Suprapubic skin (tissue), 4 donors: ENCODE measurements at regions not wholly inside any gene's neighbourhood (a gene's known extent, or its start where the extent isn't known, plus 50 kb on each side); places are given as distances from the start of the nearest gene placed in this dataset.

ENCODE experiments used
- DNase-seq, 2 donors: peaks; one replicate each; pipeline ENCODE4 v3.0.0-alpha.2; 2019; ENCODE audit warnings: low spot score in 2 of 2
- H3K27ac ChIP-seq: fragments of 200-600 bp; sonication (generic); one replicate; pipeline ENCODE4 v1.5.1; 2019
- H3K27me3 ChIP-seq: fragments of 200-600 bp; sonication (generic); one replicate; pipeline ENCODE4 v1.5.1; 2019
- H3K36me3 ChIP-seq: fragments of 200-600 bp; sonication (generic); one replicate; pipeline ENCODE4 v1.5.1; 2019
- H3K4me1 ChIP-seq: fragments of 200-600 bp; sonication (generic); one replicate; pipeline ENCODE4 v1.5.1; 2019
- H3K4me3 ChIP-seq: fragments of 200-600 bp; sonication (generic); one replicate; pipeline ENCODE4 v1.5.1; 2019; ENCODE audit warnings: mild to moderate bottlenecking
- H3K9me3 ChIP-seq: fragments of 200-600 bp; sonication (generic); one replicate; pipeline ENCODE4 v1.5.1; 2019
- CTCF ChIP-seq, 2 donors: fragments of 200-600 bp in 1 of 2; fragments of 450-650 bp in 1 of 2; sonication (generic) in 1 of 2; IDR thresholded peaks; one replicate each; pipeline ENCODE4 v1.5.1; 2016 to 2019; ENCODE audit warnings: antibody characterized with exemption in 2 of 2, mild to moderate bottlenecking in 1 of 2, moderate library complexity in 1 of 2
- EP300 ChIP-seq: sonication (generic); formaldehyde crosslinking; IDR thresholded peaks from one replicate; pipeline ENCODE4 v1.6.1; 2017; ENCODE audit warnings: antibody characterized with exemption
- POLR2A ChIP-seq, 2 donors: fragments of 450-650 bp; IDR thresholded peaks; one replicate each; pipeline ENCODE4 v1.6.1; 2017; ENCODE audit warnings: antibody characterized with exemption in 2 of 2, mild to moderate bottlenecking in 2 of 2, moderate library complexity in 2 of 2
- POLR2AphosphoS5 ChIP-seq, 3 donors: sonication (generic); formaldehyde crosslinking; IDR thresholded peaks; one replicate each; pipeline ENCODE4 v1.6.1; 2017; ENCODE audit warnings: antibody characterized with exemption in 3 of 3
- WGBS: methylation state at CpG from one replicate; pipeline ENCODE4 v1.1.5; 2018; 5-methylcytosine and 5-hydroxymethylcytosine counted together

GRCh38 chr3:72254483-72254882 is 469.5 kb upstream of the PROK2 start:
- Histone ChIP-seq H3K27me3 (no peaks in the 10 kb centered on the region), H3K4me3 (no peak overlapping the region), H3K27ac (no peak overlapping the region), H3K4me1 (peaks cover 36% of the 10 kb centered on the region), H3K9me3 (no peaks in the 10 kb centered on the region), H3K36me3 (no peaks in the 10 kb centered on the region)
- no peak for DNase-seq
- TF ChIP-seq CTCF (IDR thresholded peaks at IDR 0.05) (no peak), EP300 (no peak), POLR2A (IDR thresholded peaks at IDR 0.05) (no peak)
- WGBS = 98% methylated on average over 2 of the region's 2 CpGs

GRCh38 chr3:72250725-72251124 is 465.8 kb upstream of the PROK2 start:
- Histone ChIP-seq H3K9me3 (no peaks in the 10 kb centered on the region), H3K4me1 (peaks cover 14% of the 10 kb centered on the region), H3K27ac (no peak overlapping the region), H3K4me3 (no peak overlapping the region), H3K36me3 (no peaks in the 10 kb centered on the region), H3K27me3 (no peaks in the 10 kb centered on the region)
- 93% methylated on average over 2 of the region's 2 CpGs for WGBS
- DNase-seq = no peak
- TF ChIP-seq POLR2A (IDR thresholded peaks at IDR 0.05) (no peak), POLR2AphosphoS5 (IDR thresholded peaks at IDR 0.05) (no peak), EP300 (no peak), CTCF (IDR thresholded peaks at IDR 0.05) (no peak)

- no peak overlapping the region for H3K4me3 ChIP-seq
- DNase-seq = no peak
- no peaks in the 10 kb centered on the region for H3K27me3 ChIP-seq
- peaks cover 17% of the 10 kb centered on the region for H3K4me1 ChIP-seq
- no peaks in the 10 kb centered on the region for H3K9me3 ChIP-seq
- H3K36me3 ChIP-seq = no peaks in the 10 kb centered on the region
- 85% methylated on average over 3 of the region's 3 CpGs for WGBS
- no peak for TF ChIP-seq POLR2A (IDR thresholded peaks at IDR 0.05)
- TF ChIP-seq POLR2AphosphoS5 (IDR thresholded peaks at IDR 0.05) = no peak
- TF ChIP-seq CTCF (IDR thresholded peaks at IDR 0.05) = no peak
- TF ChIP-seq EP300 = no peak
- H3K27ac ChIP-seq = no peak overlapping the region
These were observed 463.9 kb upstream of the PROK2 start for GRCh38 chr3:72248869-72249268.

GRCh38 chr3:72248389-72248761 is 463.4 kb upstream of the PROK2 start:
- TF ChIP-seq CTCF (IDR thresholded peaks at IDR 0.05) (no peak), POLR2A (IDR thresholded peaks at IDR 0.05) (no peak), EP300 (no peak), POLR2AphosphoS5 (IDR thresholded peaks at IDR 0.05) (no peak)
- no peak overlapping the region for H3K4me3 ChIP-seq
- no peaks in the 10 kb centered on the region for H3K9me3 ChIP-seq
- H3K4me1 ChIP-seq = peaks cover 17% of the 10 kb centered on the region
- no peaks in the 10 kb centered on the region for H3K36me3 ChIP-seq
- no peak overlapping the region for H3K27ac ChIP-seq
- WGBS = 100% methylated on average over 1 of the region's 1 CpG
- no peaks in the 10 kb centered on the region for H3K27me3 ChIP-seq
- no peak for DNase-seq

GRCh38 chr3:72247645-72248388 is 462.9 kb upstream of the PROK2 start:
- H3K4me1 ChIP-seq = peaks cover 17% of the 10 kb centered on the region
- no peaks in the 10 kb centered on the region for H3K36me3 ChIP-seq
- WGBS = 54% methylated on average over 1 of the region's 1 CpG
- TF ChIP-seq EP300 (no peak), CTCF (IDR thresholded peaks at IDR 0.05) (no peak), POLR2A (IDR thresholded peaks at IDR 0.05) (no peak), POLR2AphosphoS5 (IDR thresholded peaks at IDR 0.05) (no peak)
- DNase-seq = no peak
- no peaks in the 10 kb centered on the region for H3K9me3 ChIP-seq
- no peak overlapping the region for H3K27ac ChIP-seq
- no peak overlapping the region for H3K4me3 ChIP-seq
- H3K27me3 ChIP-seq = no peaks in the 10 kb centered on the region
